HT1080 (cell line): ENCODE measurements at regions not wholly inside any gene's neighbourhood (a gene's known extent, or its start where the extent isn't known, plus 50 kb on each side); places are given as distances from the start of the nearest gene placed in this dataset.

ENCODE experiments used
- DNase-seq: peaks from one replicate; pipeline ENCODE4 v3.0.0-alpha.2; 2015; ENCODE audit warnings: low read depth

GRCh38 chr16:86798247-86799041 lies 220.1 kb downstream of the FOXL1 start:
- no peak for DNase-seq

GRCh38 chr16:86799367-86799766 lies 221.0 kb downstream of the FOXL1 start:
- no peak for DNase-seq

GRCh38 chr16:86800894-86801293 lies 222.5 kb downstream of the FOXL1 start:
- DNase-seq = no peak

DNA sequence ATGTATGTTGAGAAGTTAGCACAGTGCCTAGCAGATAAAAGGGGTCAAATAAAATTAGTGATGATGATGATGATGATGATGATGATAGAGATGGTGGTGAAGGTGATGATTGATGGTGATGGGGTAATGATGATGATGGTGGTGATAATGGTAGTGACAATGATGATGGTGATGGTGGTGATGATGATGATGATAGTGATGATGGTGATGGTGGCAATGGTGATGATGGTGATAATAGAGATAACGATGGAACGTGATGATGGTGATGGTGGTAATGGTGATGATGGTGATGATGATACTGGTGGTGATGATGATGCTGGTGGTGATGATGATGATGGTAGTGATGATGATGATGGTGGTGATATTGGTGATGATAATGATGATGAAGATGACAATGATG lies 223.7 kb downstream of the FOXL1 start:
- DNase-seq = no peak

GRCh38 chr16:86805188-86805587 lies 226.8 kb downstream of the FOXL1 start:
- DNase-seq = no peak

DNA sequence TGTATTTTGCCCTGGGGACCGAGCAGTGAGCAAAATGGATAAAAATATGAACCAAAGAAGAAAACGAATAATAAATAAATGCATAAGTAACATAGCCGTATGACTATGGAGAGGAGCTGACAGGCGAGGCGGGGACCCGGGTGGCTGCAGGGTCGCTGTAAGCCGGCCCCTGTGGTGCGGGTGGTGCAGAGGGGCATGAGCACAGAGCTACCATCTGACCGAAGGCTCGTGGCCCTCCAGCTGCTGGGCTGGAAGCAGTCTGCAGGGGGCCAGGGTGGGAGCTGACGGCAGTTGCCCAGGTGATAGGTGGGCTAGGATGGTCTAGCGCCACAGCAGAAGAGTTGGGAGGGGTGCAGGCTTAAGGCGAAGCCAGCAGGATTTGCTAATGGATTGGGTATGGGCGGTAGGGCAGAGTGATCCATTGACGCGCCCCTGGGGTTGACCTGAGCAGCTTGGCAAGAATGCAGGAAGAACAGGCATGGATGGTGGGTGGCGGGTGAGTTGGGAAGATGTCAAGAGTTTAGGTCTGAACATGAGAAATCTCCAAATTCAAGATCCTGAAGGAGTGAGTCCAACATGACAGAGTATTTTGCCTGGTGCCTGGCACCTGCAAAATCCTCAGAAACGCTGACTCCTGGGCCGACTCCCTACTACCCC lies 228.0 kb downstream of the FOXL1 start:
- no peak for DNase-seq

GRCh38 chr16:86806838-86807351 lies 228.5 kb downstream of the FOXL1 start:
- DNase-seq = no peak

- no peak for DNase-seq
These were observed 230.6 kb downstream of the FOXL1 start for GRCh38 chr16:86808863-86809444.

- DNase-seq = peak; percentile 92
These were observed 231.2 kb downstream of the FOXL1 start for GRCh38 chr16:86809458-86809955.

GRCh38 chr16:86810062-86810461 lies 231.7 kb downstream of the FOXL1 start:
- DNase-seq = no peak

GRCh38 chr16:86812363-86812970 lies 234.1 kb downstream of the FOXL1 start:
- no peak for DNase-seq

DNA sequence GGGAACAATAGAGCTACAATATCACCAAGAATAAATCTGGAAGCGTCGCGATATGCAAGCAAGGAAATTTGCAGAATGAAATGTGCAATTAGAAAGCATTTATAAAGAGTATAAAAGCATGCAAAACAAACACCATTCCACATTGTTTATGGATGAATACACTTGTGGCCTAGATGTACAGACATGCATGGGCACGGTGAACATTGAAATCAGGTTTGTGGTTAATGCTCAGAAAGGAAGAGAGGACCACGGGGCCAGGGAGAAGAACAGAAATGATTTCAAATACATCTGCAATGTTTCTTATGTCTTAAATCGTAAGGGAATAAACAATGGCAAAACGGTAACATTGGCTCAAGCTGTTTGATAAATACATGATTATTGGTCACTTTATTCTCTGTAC lies 235.9 kb downstream of the FOXL1 start:
- DNase-seq = no peak

DNA sequence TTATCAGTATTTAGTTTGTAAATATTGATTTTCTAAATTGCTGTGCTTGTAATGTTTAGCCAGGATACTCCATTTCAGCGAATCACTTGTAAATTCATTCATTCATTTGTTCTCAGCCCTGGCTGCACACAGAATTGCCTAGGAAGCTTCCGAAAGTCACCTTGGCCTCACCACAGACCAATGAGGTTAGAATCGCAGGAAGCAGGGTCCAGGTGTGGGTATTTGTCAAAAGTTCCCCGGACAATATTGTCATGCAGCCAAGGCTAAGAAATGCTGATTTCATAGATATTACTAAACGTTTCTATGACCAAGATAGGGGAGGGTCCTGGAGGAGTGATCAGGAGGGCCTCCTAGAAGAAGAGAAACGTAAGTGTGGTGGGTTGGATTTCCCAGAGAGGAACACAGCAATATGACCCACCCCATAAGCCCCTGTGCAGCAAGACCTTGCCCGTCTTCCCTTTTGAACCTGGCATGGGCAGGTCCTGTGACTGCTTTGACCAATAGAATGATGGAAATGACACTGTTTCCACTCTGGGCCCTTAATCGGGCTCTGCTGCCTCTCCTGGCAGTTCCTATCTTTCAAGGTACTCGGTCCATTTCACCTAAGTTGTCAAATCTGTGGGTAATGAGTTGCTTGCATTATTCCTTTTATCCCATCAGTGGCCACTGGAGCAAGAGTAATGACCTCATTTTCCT lies 238.7 kb downstream of the FOXL1 start:
- DNase-seq = no peak

DNA sequence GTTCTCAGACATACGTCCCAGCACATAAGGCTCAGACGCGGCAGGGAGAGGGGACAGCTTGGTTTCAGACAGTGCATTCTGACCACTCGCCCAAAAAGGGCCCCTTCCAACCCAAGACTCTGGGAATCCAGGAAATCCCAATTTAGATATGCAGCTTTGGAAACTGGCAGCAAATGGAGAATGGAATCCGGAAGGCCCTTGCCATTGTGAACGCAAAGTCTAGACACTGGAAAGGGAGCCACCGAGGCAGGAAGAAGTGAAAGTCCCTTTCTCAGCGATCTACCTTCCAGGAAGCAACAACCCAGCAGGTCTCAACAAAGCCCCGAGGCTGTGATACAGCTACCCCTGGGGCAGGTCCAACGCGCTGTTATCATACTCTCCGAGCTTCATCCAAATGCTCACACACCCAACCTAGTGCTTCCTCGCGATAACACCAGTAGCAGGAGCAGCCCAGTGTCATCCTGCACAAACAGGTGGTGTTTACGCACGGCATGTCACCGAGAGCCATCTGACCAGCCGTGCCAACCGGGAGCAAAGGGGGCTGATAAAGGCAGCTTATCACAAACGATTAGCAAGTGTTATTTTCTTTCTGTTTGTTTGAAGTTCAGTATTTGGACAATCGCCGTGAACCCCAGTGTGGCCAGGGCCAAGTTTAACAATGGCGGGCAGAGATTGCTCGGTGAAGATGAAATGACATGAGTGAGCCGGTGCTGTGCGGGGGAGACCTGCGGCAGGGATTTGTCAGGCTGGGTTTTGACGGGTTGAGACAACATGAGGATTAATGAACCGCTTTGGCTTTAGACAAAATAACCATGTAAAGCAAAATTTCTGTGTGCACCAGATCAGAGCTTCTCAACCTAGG lies 240.6 kb downstream of the FOXL1 start:
- no peak for DNase-seq

DNA sequence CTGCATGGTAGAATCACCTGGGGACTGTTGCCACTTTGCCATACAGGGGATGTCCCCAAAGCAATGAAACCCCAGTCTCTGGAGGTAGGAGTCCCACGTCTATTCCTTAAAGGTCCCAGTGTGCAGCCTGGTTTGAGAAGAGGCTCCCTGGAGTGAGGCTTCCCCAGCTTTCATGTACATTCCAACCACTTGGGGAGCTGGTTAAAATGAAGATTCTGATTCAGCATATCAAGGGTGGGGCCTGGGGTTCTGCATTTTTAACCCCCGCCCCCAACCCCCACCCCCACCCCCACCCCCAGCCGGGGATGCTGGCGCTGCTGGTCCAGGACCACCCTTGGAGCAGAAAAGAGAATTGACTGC lies 241.2 kb downstream of the FOXL1 start:
- no peak for DNase-seq

DNA sequence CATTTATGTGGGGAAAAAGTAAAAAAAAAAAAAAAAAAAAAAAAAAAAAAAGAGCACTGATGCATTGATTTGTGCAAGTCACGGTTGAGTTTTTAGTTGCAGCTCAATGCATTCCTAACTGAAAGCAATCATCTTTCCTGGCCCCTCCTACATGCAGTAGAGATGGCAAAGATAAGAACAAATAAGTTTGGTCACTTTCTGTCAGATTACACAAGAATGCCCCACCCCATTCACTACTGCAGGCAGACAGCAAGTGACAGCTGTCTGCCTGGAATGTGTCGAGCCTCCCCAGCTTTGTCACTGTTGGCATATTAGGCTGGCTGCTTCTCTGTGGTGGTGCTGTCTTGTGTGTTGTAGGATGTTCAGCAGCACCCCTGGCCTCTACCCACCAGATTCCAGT lies 243.5 kb downstream of the FOXL1 start:
- DNase-seq = no peak

DNA sequence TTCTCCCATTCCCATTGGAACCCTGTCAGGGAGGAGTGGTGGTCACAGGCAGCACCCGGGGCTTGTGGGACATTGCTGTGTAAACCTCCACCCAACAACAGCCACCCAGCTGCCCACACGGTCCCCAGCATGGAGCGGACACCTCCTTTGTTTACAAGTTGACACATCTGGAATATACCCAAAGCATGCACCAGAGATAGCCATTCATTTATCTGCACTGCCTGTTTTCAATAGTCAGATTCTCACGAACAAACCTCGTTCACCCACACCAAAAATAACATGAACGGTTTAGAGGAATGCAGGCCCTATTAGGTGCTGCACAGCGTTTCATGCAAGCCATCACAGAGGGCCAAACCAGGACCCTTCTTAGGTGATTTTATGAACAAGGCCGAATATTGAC lies 244.8 kb downstream of the FOXL1 start:
- no peak for DNase-seq

DNA sequence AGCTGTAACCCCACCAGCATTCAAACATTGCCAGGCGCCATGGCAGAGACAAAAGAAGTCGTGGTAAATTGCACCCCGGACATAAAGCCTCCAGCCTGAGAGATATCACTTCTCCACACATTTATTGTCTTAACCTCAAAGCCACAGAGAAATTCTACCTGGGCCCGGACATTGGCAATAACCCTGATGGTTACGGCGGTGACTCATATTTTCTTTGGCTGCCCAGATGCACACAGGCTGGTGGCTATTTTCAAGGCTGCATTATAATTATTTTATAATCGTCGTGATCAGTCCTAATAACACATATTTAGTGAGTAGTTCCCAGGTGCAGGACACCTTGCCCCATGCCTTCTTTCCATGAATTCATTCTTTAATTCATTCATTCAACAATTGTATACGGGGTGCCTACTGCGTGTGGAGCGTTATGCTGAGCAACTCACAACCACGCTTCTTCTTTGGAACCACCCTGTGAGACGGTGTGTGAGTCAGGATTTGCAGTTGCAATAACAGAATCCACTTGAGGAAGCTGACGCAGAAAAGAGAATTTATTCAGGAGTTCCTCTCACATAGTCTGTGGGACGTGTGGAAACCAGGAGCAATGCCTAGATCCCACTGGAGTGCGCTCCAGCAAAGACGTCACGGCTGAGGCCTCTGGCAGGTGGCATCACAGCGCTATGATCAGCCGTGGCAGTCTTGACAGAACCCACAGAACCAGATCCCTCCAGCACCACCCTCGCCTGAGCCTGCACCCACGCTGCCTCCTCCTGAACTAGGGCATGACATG lies 245.7 kb downstream of the FOXL1 start:
- peak; percentile 88 for DNase-seq

DNA sequence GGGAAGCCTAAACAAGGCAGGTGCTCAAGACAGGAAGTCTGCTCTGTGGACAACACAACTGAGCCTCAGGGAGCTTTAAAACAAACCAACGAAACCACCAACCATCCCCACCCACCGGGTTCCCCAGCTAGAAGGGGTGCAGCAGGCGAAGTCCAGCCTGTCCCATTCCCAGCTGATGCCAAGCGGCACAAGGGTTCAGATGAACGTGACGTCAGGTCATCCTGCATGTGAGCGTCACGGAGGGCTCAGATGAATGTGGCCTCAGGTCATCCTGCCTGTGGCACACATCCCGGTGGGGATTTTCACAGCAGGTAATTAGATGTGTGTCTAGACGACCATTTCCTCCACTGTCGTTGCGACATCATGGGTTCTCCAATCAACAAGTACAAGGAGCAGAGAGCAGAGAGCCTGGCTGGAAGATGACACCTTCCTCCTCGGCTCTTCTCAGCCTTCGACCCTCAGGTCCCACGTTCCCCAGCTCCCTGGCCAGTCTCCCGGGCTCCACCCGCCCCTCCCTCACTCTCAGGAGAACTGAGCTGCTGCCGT lies 246.5 kb downstream of the FOXL1 start:
- DNase-seq = peak; percentile 52
